ENCODE measurements at regions not wholly inside any gene's neighbourhood (a gene's known extent, or its start where the extent isn't known, plus 50 kb on each side); places are given as distances from the start of the nearest gene placed in this dataset.
"Not testable (repeated sequence)": the region's sequence is repeated elsewhere in the genome, so short reads cannot be mapped to it uniquely, and the experiment has no call there.

- DNase-seq, result no peak
These were observed 455.4 kb upstream of the FAR2 start for GRCh38 chr12:28693565-28694219.

- no peak for DNase-seq
These were observed 450.5 kb upstream of the FAR2 start for GRCh38 chr12:28698553-28698952.

GRCh38 chr12:28699029-28699428, 450.0 kb upstream of the FAR2 start:
- DNase-seq, result no peak

- no peak for DNase-seq
These were observed 448.9 kb upstream of the FAR2 start for GRCh38 chr12:28700161-28700560.

- DNase-seq, result no peak
These were observed 444.5 kb upstream of the FAR2 start for GRCh38 chr12:28704477-28705169.

- no peak for DNase-seq
These were observed 440.1 kb upstream of the FAR2 start for GRCh38 chr12:28708918-28709371.

- DNase-seq, result no peak
These were observed 438.9 kb upstream of the FAR2 start for GRCh38 chr12:28709986-28710685.

- no peak for DNase-seq
These were observed 438.2 kb upstream of the FAR2 start for GRCh38 chr12:28710882-28711281.

GRCh38 chr12:28711421-28711820, 437.7 kb upstream of the FAR2 start:
- no peak for DNase-seq

- DNase-seq, result no peak
These were observed 406.3 kb upstream of the FAR2 start for GRCh38 chr12:28742791-28743190.

- no peak for DNase-seq
These were observed 402.2 kb upstream of the FAR2 start for GRCh38 chr12:28746734-28747325.

GRCh38 chr12:28750946-28751685, 398.0 kb upstream of the FAR2 start:
- DNase-seq, result no peak

- DNase-seq, result no peak
These were observed 394.1 kb upstream of the FAR2 start for GRCh38 chr12:28755027-28755426.

- DNase-seq, result no peak
These were observed 389.7 kb upstream of the FAR2 start for GRCh38 chr12:28759333-28759732.

- DNase-seq, result not testable (repeated sequence)
These were observed 388.8 kb upstream of the FAR2 start for GRCh38 chr12:28760040-28760903.

- not testable (repeated sequence) for DNase-seq
These were observed 387.2 kb upstream of the FAR2 start for GRCh38 chr12:28761897-28762296.

GRCh38 chr12:28766398-28766797, 382.7 kb upstream of the FAR2 start:
- DNase-seq, result no peak

GRCh38 chr12:28767836-28768348, 381.2 kb upstream of the FAR2 start:
- no peak for DNase-seq

- DNase-seq, result no peak
These were observed 378.8 kb upstream of the FAR2 start for GRCh38 chr12:28770322-28770721.

- DNase-seq, result no peak
These were observed 377.1 kb upstream of the FAR2 start for GRCh38 chr12:28771968-28772367.

- no peak for DNase-seq
These were observed 373.5 kb upstream of the FAR2 start for GRCh38 chr12:28775556-28775955.

GRCh38 chr12:28776220-28776619, 372.9 kb upstream of the FAR2 start:
- DNase-seq, result no peak

All from NCI-H2227 treated with DMSO at 0.1 percent for 48 hours (cell line).